H9 (cell line): ENCODE measurements at regions not wholly inside any gene's neighbourhood (a gene's known extent, or its start where the extent isn't known, plus 50 kb on each side); places are given as distances from the start of the nearest gene placed in this dataset.

ENCODE experiments used
- DNase-seq: peaks from one replicate; pipeline ENCODE4 v3.0.0-alpha.2; 2017
- H2AFZ ChIP-seq: one replicate; pipeline ENCODE4 v1.6.1; 2013; ENCODE audit warnings: mild to moderate bottlenecking, low read length, control low read depth, moderate library complexity
- H2AK5ac ChIP-seq: 2 replicates; pipeline ENCODE4 v1.6.1; 2013; ENCODE audit warnings: low read length, control low read depth, mixed read lengths; ENCODE audit not compliant: insufficient read length
- H2BK120ac ChIP-seq: one replicate; pipeline ENCODE4 v1.6.1; 2013; ENCODE audit warnings: low read depth, mild to moderate bottlenecking, low read length, control low read depth, inconsistent platforms; ENCODE audit not compliant: poor library complexity, severe bottlenecking
- H2BK12ac ChIP-seq: 2 replicates; pipeline ENCODE4 v1.6.1; 2013; ENCODE audit warnings: low read length, control low read depth, mixed read lengths, low read depth; ENCODE audit not compliant: insufficient read length
- H2BK15ac ChIP-seq: 2 replicates; pipeline ENCODE4 v1.6.1; 2013; ENCODE audit warnings: low read depth, low read length, control low read depth
- H2BK20ac ChIP-seq: one replicate; pipeline ENCODE4 v1.6.1; 2013; ENCODE audit warnings: low read depth, mild to moderate bottlenecking, low read length, control low read depth, inconsistent platforms; ENCODE audit not compliant: poor library complexity, severe bottlenecking
- H2BK5ac ChIP-seq: 2 replicates; pipeline ENCODE4 v1.6.1; 2013; ENCODE audit warnings: low read length, control low read depth, mixed read lengths; ENCODE audit not compliant: insufficient read length
- H3K14ac ChIP-seq: 2 replicates; pipeline ENCODE4 v1.6.1; 2013; ENCODE audit warnings: low read length, control low read depth; ENCODE audit not compliant: insufficient read depth
- H3K18ac ChIP-seq: 2 replicates; pipeline ENCODE4 v1.6.1; 2013; ENCODE audit warnings: low read depth, mild to moderate bottlenecking, mixed read lengths, low read length, control low read depth; ENCODE audit not compliant: insufficient read length
- H3K23ac ChIP-seq: 2 replicates; pipeline ENCODE4 v1.6.1; 2013; ENCODE audit warnings: low read length, control low read depth, mixed read lengths, low read depth; ENCODE audit not compliant: insufficient read length
- H3K23me2 ChIP-seq: 2 replicates; pipeline ENCODE4 v1.6.1; 2013; ENCODE audit warnings: low read depth, mild to moderate bottlenecking, mixed read lengths, low read length, control low read depth; ENCODE audit not compliant: insufficient read length, poor library complexity, severe bottlenecking
- H3K27ac ChIP-seq: 2 replicates; pipeline ENCODE4 v1.5.1; 2013; ENCODE audit warnings: low read length, control low read depth, mixed read lengths, low read depth; ENCODE audit not compliant: insufficient read length
- H3K27me3 ChIP-seq: 2 replicates; pipeline ENCODE4 v1.6.1; 2013; ENCODE audit warnings: low read length, control low read depth, inconsistent platforms; ENCODE audit not compliant: insufficient read depth
- H3K4ac ChIP-seq: 2 replicates; pipeline ENCODE4 v1.6.1; 2013; ENCODE audit warnings: low read depth, mild to moderate bottlenecking, control low read depth, inconsistent platforms, low read length, moderate library complexity
- H3K4me1 ChIP-seq: 2 replicates; pipeline ENCODE4 v1.6.1; 2013; ENCODE audit warnings: low read length, control low read depth, inconsistent platforms; ENCODE audit not compliant: insufficient read depth
- H3K4me2 ChIP-seq: 2 replicates; pipeline ENCODE4 v1.6.1; 2013; ENCODE audit warnings: low read length, control low read depth, mixed read lengths; ENCODE audit not compliant: insufficient read length, insufficient read depth
- H3K56ac ChIP-seq: 2 replicates; pipeline ENCODE4 v1.6.1; 2013; ENCODE audit warnings: low read depth, mild to moderate bottlenecking, mixed read lengths, low read length, control low read depth; ENCODE audit not compliant: insufficient read length
- H3K79me1 ChIP-seq: 2 replicates; pipeline ENCODE4 v1.6.1; 2013; ENCODE audit warnings: low read depth, mild to moderate bottlenecking, moderate library complexity, low read length, control low read depth, inconsistent platforms; ENCODE audit not compliant: insufficient read depth, poor library complexity, severe bottlenecking
- H3K79me2 ChIP-seq: 2 replicates; pipeline ENCODE4 v1.6.1; 2013; ENCODE audit warnings: low read length, control low read depth, inconsistent platforms; ENCODE audit not compliant: insufficient read depth
- H3K9ac ChIP-seq: 2 replicates; pipeline ENCODE4 v1.6.1; 2013; ENCODE audit warnings: low read length, control low read depth, mixed read lengths; ENCODE audit not compliant: insufficient read length; ENCODE audit errors: extremely low read depth
- H3K9me3 ChIP-seq: one replicate; pipeline ENCODE4 v1.6.1; 2013; ENCODE audit warnings: low read depth, low read length, inconsistent platforms; ENCODE audit not compliant: control insufficient read depth
- H3T11ph ChIP-seq: one replicate; pipeline ENCODE4 v1.6.1; 2013; ENCODE audit warnings: mild to moderate bottlenecking, low read length, control low read depth, inconsistent platforms
- H4K20me1 ChIP-seq: one replicate; pipeline ENCODE4 v1.6.1; 2013; ENCODE audit not compliant: control insufficient read depth, insufficient read length, insufficient read depth
- H4K5ac ChIP-seq: 2 replicates; pipeline ENCODE4 v1.6.1; 2013; ENCODE audit warnings: low read depth, mild to moderate bottlenecking, mixed read lengths, low read length, control low read depth; ENCODE audit not compliant: insufficient read length
- H4K8ac ChIP-seq: replicated peaks from 2 replicates; pipeline ENCODE4 v1.6.1; 2013; ENCODE audit warnings: low read length, control low read depth, mixed read lengths, low read depth; ENCODE audit not compliant: insufficient read length
- H4K91ac ChIP-seq: 2 replicates; pipeline ENCODE4 v1.6.1; 2013; ENCODE audit warnings: low read depth, mild to moderate bottlenecking, moderate library complexity, mixed read lengths, low read length, control low read depth; ENCODE audit not compliant: insufficient read length
- H3K27ac Mint-ChIP-seq, 3 experiments: 2 replicates in 2 of 3; 3 replicates in 1 of 3; pipeline ENCODE4 v1.8.0; 2020 to 2021; ENCODE audit warnings: mixed read lengths in 3 of 3, mild to moderate bottlenecking in 1 of 3, moderate library complexity in 1 of 3
- H3K27me3 Mint-ChIP-seq: 2 replicates; pipeline ENCODE4 v1.8.0; 2021; ENCODE audit warnings: low read depth, mild to moderate bottlenecking, moderate library complexity, mixed read lengths
- H3K36me3 Mint-ChIP-seq, 3 experiments: 2 replicates in 2 of 3; 3 replicates in 1 of 3; pipeline ENCODE4 v1.8.0; 2020 to 2021; ENCODE audit warnings: low read depth in 3 of 3, mixed read lengths in 3 of 3; ENCODE audit not compliant: insufficient read depth in 1 of 3
- H3K4me1 Mint-ChIP-seq, 2 experiments: 2 replicates each; pipeline ENCODE4 v1.8.0; 2020; ENCODE audit warnings: mixed read lengths in 2 of 2
- H3K4me3 Mint-ChIP-seq, 2 experiments: 2 replicates in 1 of 2; 3 replicates in 1 of 2; pipeline ENCODE4 v1.8.0; 2020 to 2021; ENCODE audit warnings: mild to moderate bottlenecking in 2 of 2, mixed read lengths in 2 of 2, moderate library complexity in 1 of 2
- H3K9me3 Mint-ChIP-seq, 2 experiments: 2 replicates in 1 of 2; 3 replicates in 1 of 2; pipeline ENCODE4 v1.8.0; 2020; ENCODE audit warnings: mild to moderate bottlenecking in 2 of 2, mixed read lengths in 2 of 2, moderate library complexity in 1 of 2
- WGBS: extraction: QIAGEN DNeasy Blood & Tissue Kit; methylation state at CpG from one replicate; pipeline ENCODE4 v1.1.7; 2013; ENCODE audit warnings: missing lambda C conversion rate, low lambda C conversion rate, mixed read lengths; ENCODE audit not compliant: insufficient read length; ENCODE audit errors: extremely low coverage; 5-methylcytosine and 5-hydroxymethylcytosine counted together
- TF ChIP-seq, protein P1 (sequence below): fragments of 200-600 bp; sonication (generic); conservative IDR thresholded peaks from 3 replicates; pipeline ENCODE4 v1.8.0; 2021; ENCODE audit warnings: antibody characterized with exemption, mild to moderate bottlenecking

GRCh38 chr3:88346643-88347042, 196.9 kb downstream of the C3orf38 start:
- H3K9me3 ChIP-seq, result no peaks in the 10 kb centered on the region
- H2BK5ac ChIP-seq, result no peak overlapping the region
- H4K20me1 ChIP-seq, result no peaks in the 10 kb centered on the region
- H3K4me1 Mint-ChIP-seq, result peaks cover 5% of the 10 kb centered on the region in 2 experiments; a peak in 3 of 4 replicates
- no peak overlapping the region for H3K56ac ChIP-seq
- no peak for DNase-seq
- no peak overlapping the region for H2BK15ac ChIP-seq
- no peak overlapping the region for H4K5ac ChIP-seq
- H3K4me1 ChIP-seq, result no peaks in the 10 kb centered on the region
- H2AFZ ChIP-seq, result no peak overlapping the region
- H3K23ac ChIP-seq, result no peak overlapping the region
- no peak overlapping the region for H4K91ac ChIP-seq
- TF ChIP-seq, protein P1, sequence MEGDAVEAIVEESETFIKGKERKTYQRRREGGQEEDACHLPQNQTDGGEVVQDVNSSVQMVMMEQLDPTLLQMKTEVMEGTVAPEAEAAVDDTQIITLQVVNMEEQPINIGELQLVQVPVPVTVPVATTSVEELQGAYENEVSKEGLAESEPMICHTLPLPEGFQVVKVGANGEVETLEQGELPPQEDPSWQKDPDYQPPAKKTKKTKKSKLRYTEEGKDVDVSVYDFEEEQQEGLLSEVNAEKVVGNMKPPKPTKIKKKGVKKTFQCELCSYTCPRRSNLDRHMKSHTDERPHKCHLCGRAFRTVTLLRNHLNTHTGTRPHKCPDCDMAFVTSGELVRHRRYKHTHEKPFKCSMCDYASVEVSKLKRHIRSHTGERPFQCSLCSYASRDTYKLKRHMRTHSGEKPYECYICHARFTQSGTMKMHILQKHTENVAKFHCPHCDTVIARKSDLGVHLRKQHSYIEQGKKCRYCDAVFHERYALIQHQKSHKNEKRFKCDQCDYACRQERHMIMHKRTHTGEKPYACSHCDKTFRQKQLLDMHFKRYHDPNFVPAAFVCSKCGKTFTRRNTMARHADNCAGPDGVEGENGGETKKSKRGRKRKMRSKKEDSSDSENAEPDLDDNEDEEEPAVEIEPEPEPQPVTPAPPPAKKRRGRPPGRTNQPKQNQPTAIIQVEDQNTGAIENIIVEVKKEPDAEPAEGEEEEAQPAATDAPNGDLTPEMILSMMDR, result no peak
- no peak overlapping the region for H2AK5ac ChIP-seq
- no peak overlapping the region for H3K9ac ChIP-seq
- H3K4ac ChIP-seq, result no peak overlapping the region
- WGBS, result no CpG with 5 or more reads among the region's 2 CpGs
- no peak overlapping the region for H3K27ac ChIP-seq
- no peaks in the 10 kb centered on the region for H3K36me3 Mint-ChIP-seq
- H2BK12ac ChIP-seq, result no peak overlapping the region
- H3K79me2 ChIP-seq, result no peaks in the 10 kb centered on the region
- no peak overlapping the region for H3K14ac ChIP-seq
- H3K27me3 ChIP-seq, result no peaks in the 10 kb centered on the region
- H3K4me2 ChIP-seq, result no peak overlapping the region
- no peak overlapping the region for H3T11ph ChIP-seq
- no peak overlapping the region for H3K4me3 Mint-ChIP-seq
- H3K27me3 Mint-ChIP-seq, result no peaks in the 10 kb centered on the region
- H4K8ac ChIP-seq, result no peak overlapping the region
- H3K79me1 ChIP-seq, result no peaks in the 10 kb centered on the region
- H3K18ac ChIP-seq, result no peak overlapping the region
- H3K23me2 ChIP-seq, result no peaks in the 10 kb centered on the region
- no peak overlapping the region for H2BK120ac ChIP-seq
- no peak overlapping the region for H2BK20ac ChIP-seq
- H3K9me3 Mint-ChIP-seq, result no peaks in the 10 kb centered on the region
- no peak overlapping the region for H3K27ac Mint-ChIP-seq
